HG03045 (cell line): ENCODE measurements at regions not wholly inside any gene's neighbourhood (a gene's known extent, or its start where the extent isn't known, plus 50 kb on each side); places are given as distances from the start of the nearest gene placed in this dataset.
"Not testable (repeated sequence)": the region's sequence is repeated elsewhere in the genome, so short reads cannot be mapped to it uniquely, and the experiment has no call there.

Experiments
- ATAC-seq: cut with Tn5 transposase; IDR thresholded peaks from one replicate; pipeline ENCODE4 v1.9.1; 2021; ENCODE audit warnings: mild to moderate bottlenecking, moderate library complexity; ENCODE audit not compliant: unreplicated experiment

DNA sequence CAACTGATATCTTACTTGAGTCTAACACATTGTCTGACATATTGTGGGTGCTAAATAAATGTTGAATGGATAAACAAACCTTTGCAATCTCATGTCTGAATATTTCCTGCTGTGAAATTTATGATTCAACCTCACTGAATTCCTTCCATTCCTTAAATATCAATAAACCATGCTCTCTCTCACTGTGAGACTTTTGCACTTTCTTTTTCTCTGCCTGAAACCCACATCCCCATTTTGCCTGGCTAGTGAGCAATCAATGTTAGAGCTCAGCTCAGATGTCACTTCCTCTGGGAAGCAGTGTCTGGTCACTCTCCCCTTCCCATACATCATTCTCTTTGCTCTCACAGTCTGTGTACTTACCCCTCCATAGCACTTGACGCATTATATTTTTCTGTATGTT is 383.7 kb upstream of the TRPC7 start:
- no peak for ATAC-seq

DNA sequence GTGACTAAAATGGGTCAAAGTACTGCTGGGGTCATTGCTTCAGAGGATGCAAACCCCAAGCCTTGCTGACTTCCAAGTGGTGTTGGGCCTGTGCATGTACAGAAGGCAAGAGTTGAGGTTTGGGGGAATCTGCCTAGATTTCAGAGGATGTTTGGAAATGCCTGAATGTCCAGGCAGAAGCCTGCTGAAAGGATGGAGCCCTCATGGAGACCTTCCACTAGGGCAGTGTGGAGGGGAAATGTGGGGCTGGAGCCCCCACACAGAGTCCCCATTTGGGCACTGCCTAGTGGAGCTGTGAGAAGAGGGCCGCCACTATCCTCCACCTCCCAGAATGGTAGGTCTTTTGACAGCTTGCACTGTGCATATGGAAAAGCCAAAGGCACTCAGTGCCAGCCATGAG is 377.7 kb upstream of the TRPC7 start:
- no peak for ATAC-seq

DNA sequence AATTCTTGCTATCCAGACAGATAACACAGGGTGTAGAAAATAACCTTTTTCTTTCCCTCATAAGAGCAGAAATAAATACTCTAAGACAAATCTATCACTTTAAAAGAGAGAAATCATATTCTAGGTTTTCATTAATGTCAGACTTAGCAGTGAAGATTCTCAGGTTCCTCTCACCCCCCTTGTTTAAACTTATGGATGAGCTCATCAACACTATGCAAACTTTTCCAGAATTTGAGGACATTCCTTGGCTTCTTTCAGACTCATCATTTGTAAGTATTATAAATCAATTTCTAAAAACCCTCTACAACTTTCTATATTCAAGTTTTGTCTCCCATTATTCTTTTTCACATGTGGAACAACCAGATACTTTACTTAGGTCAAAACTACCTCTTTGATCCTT is 374.9 kb upstream of the TRPC7 start:
- no peak for ATAC-seq

DNA sequence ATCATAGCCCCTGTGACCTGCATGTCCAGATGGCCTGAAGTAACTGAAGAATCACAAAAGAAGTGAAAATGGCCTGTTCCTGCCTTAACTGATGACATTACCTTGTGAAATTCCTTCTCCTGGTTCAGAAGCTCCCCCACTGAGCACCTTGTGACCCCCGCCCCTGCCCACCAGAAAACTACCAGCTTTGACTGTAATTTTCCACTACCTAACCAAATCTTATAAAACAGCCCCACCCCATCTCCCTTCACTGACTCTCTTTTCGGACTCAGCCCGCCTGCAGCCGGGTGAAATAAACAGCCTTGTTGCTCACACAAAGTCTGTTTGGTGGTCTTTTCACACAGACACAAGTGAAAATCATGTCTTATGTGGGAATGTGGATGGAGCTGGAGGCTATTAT is 373.9 kb upstream of the TRPC7 start:
- ATAC-seq: not testable (repeated sequence)

DNA sequence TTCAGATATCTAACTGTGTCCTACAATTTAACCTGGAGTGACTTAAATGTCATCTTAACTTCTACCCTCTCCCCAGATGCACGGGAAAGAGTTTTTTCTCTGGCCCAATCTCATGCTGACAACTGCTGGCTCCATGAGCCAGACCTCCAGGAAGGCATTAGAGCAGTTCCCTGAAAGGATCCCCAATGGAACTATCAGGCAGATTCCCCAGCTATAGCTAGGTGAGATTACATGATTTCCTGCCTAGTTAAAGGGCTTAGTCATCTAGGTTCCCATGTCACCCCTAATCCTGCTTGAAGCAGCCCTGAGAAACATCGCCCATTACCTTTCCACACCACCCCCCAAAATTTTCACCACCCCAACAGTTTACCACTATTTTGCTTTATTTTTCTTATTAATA is 373.5 kb upstream of the TRPC7 start:
- no peak for ATAC-seq

DNA sequence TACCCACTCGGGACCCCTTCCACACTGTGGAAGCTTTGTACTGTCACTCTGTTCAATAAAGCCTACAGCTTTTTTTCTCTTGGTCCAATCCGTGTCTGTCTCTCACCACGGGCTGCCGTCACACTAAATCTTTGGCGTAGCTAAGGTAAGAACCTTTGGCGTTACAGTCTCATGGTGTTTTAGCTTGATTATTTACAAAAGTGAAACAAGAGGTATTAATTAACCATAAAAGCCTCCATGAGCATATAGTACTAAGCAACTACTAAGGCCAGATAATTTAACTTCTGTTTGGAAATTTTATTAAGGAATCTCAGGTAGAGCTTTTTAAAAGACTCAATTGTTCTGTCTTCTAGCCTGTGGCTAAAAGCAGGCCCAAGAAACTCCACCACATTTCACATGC is 370.7 kb upstream of the TRPC7 start:
- ATAC-seq: no peak

DNA sequence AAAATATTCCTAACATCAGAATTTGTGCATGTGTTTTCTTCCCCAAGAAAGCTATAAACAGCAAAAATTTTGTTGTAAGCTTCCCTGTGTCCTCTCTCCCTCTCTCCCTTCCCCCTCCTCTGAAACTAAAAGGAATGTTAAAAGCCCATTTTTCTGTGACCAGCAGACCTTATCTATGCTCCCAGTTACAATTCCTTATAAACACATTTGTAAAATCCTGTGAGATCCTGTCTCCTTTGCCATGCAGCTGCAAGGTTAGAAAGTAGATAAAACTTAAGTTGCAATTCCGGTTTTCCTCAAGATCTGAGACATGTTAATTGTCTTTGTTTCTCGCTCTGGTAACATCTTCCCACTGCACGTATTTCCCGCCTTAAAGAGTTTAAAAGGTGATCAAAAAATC is 370.3 kb upstream of the TRPC7 start:
- not testable (repeated sequence) for ATAC-seq

DNA sequence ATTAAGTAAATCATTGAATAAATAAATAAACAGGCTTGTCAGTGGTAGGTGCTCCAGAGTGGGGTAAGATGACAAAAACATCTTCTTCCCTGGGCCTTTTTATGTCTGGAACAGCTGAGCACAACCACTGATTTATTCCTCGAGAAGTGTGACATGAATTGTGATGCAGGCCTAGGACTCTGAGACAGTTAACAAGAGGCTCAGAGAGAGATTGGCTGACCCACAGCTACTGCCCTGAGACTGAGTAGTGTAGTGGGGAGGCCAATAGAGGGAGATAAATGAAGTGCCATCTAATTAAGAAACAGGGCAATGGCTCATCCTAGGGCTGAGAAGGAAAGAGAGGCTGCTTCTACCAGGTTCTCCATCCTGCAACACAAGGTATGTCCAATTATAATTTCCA is 369.3 kb upstream of the TRPC7 start:
- ATAC-seq: no peak

DNA sequence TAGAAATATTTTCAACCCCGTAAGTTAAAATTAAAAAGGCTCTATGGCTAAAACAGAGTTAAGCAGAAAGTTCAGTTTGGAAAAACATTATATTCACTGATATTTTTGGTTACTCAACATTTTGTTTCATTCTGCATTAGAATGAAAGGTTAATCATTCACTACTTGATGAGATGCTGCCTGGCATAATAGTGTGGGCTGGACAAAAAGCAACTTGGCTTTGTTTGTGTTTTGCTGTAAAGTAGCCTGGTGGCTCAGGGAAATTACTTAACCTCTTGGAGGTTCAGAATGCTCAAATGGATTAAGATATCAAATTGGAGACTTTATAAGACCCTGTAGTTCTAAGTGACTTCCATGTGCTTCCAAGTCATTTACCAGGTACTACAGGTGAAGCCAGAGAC is 367.4 kb upstream of the TRPC7 start:
- no peak for ATAC-seq

DNA sequence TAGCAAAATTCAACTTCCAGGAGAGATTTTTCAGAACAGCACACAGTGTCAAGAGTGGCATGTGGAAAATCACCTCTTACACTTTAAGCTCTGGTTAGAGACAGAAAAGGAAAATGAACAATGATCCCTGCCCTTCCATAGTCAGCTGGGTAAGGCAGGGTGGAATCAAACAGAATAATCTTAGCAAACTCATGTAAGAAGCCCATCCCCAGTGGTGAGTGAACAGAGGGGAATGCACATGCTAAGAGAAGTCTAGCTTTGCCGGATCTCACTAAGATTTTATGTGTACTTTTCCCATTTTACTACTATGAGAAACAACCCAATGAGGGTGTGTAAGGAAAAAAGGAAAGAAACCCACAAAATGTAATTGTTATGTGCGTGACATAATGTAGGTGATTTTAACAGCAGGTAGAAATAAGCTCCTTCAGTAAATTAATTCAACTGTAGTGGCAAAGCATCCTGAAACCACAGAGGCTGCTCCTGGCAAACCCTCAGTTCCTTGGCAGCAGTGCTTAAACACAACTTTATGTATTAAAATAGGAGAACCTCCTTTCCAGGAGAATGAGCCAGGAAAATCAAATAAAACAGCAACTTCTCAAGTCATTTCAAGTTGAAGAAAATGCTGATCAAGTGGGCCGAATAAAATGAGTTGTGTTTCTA is 366.0 kb upstream of the TRPC7 start:
- no peak for ATAC-seq

DNA sequence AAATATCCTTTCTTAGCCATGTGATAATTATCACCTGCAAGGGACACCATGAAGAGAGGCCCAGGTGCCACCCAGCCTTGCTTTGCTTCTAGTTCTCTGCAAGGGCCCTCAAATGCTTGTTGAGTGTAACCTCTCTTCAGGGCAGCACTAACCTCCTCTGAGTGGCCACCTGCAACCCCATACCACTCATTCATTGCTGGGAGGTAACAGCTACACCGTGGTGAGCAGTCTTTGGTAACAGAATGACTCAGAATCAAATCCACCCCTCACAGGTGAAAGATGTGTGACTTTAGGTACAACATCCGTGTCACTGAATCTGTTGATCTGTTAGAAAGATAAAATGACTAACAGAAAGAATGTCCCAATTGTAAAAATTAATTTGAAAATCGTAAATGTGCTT is 365.1 kb upstream of the TRPC7 start:
- ATAC-seq: no peak

DNA sequence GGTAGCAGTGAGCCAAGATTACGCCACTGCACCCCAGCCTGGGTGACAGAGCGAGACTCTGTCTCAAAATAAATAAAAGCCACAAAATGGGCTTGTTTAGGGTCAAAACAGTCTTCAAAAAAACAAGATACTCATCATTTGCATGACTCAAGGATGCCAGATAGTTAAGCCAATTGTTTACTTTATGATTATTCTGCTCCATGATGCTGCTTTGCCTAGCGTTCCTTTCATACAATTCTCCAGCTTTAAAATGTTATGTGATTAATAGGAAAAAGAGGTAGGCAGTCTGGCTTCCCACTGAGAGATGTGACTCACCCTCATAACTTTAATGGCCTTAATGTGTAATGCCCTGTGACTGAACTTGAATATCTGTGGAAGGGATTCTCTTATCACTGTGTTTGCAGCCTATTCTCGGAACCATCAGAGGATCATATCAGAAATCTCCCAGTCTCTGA is 364.6 kb upstream of the TRPC7 start:
- ATAC-seq: no peak

DNA sequence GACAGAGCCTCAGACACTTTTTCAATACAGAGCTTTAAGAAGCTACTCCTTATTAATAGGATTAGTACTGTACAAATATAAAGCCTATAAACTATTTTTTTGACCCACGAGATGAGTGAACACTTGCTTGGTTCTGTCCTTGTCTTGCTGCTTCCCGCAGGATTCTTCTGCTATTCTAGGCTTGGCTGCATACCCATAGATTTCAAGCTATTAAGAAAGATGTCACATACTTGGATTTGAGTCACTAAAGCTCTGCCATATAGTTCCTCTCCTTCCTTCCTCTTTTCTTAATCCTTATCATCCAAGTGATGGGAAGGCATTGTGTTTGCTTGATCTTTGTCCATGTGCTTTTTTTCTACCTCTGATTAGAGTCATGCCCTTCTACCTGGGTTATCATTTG is 361.2 kb upstream of the TRPC7 start:
- ATAC-seq: no peak

DNA sequence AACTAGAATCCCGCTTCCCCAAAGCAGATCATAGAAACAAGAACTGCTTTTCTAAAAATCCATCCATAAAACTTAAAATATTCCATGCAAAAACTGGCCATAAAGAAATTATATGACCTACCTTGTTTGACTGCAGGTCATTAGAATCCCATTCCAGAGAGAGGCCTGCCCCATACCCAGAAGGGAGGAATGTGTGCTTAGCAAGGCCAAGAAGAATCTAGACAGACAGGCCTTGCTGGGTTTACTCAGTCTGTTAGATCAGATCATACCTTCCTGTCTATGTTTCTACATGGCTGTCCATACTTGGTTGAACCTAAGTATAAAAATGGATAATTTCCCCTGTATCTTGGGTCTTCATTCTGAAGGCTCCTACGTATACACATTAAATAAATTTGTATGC is 358.8 kb upstream of the TRPC7 start:
- ATAC-seq: no peak

DNA sequence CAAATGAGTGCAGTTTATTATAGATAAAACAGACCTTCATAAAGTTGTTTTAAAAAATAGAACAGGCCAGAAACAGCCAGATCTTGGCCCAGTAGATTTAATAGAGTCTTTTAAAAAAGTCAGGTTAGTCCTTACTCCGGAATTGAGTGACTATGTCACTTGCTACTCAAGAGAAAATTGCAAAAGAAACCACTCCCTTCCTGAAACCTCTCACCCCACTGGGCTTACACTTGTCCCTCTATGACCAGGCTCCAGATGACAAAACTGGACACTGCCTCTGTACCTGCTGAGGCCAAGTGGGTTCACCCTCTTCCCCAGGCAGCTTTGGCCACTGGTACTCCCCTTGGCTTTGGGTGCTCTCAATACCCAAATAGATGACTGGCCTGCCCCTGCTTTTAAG is 357.2 kb upstream of the TRPC7 start:
- ATAC-seq: no peak

DNA sequence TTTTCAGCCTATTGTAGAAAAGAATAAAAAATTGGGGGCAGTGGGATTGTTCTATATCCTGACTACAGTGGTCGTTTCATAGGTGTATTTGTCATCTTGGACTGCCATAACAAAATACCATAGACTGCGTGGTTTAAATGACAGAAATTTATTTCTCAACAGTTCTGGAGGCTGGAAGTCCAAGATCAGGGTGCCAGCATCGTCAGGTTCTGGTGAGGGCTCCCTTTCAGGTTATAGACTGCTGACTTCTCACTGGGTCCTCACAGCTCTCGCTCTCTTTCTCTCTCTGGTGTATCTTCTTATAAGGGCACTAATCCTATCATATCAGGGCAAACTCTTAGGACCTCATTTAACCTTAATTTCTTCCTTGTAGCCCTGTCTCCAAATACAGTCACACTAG is 356.7 kb upstream of the TRPC7 start:
- ATAC-seq: no peak

DNA sequence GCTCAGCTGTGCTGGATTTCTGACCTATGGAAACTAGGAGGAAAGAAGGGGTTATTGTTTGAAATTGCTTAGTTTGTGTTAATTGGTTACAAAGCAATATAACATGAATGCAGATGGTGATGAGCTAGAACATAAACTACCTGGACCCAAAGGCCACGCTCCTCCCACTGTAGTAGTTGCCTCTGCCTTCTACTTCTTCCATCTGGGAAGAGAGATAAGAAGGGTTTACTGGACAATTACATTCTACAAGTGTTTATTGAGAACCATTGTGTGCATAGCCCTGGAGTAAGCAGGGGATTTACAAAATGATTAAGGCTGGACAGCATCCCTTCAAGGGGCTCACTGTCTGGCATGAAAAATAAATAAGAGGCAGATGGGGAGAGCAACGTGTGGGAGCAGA is 355.3 kb upstream of the TRPC7 start:
- ATAC-seq: no peak

DNA sequence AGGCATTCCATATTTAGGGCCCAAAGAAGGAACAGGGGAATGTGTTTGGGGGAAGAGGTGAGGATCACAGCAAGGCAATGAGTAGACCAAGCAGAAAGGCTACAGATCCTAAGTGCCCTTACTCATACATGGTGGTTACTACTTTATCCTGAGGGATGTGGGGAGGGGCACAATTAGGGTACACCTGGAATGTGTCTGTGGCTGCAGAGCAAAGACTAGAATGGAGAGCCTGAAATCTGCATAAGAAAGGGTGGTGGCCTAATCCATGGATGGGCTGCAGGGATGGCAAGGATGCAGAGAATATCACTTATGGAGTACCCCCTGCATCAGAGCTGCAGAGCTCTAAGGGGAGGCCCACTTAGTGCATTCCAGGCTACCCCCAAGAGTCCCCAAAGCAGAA is 352.6 kb upstream of the TRPC7 start:
- ATAC-seq: no peak

DNA sequence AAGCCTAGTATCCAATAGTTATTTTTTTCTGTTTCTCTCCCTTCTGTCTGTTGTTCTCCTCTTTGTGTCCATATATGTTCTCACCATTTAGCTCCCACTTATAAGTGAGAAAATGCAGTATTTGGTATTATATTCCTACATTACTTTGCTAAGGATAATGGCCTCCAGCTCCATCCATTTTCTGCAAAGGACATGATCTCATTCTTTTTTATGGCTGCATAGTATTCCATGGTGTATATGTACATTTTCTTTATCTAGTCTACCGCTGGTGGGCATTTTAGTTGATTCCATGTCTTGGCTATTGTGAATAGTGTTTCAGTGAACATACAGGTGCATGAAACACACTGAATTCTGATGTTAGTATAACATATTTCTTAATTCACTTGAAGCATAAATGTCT is 348.9 kb upstream of the TRPC7 start:
- no peak for ATAC-seq

DNA sequence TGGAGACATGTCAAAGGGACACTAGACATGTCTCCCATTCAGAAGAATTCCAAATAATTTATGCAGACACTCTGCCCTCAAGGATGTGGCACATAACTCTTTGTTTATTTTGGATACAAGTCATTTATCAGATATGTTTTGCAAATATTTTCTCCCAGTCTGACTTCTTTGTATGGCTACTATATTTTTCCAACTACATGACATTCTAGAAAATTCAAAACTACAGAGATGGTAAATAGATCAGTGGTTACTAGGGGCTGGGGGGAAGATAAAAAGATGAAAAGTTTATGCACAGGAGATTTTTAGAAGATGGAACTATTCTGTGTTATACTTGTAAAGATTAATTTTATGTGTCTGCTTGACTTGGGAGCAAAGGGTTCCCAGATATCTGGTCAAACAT is 347.3 kb upstream of the TRPC7 start:
- ATAC-seq: no peak

DNA sequence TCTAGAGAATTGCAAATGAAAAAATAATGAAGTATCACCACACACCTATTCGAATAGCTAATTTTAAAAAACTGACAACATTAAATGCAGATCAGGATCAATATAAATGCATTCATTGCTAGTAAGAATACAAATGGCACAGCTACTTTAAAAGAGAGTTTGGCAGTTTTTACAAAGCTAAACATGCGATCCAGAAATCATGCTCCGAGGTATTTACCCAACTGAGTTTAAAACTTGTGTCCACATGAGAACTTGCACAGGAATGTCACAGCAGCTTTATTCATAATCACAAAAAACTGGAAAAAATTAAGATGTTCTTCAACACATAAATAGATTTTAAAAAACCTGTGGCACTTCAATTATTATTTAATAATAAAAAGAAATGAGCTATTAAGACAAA is 345.5 kb upstream of the TRPC7 start:
- ATAC-seq: no peak

DNA sequence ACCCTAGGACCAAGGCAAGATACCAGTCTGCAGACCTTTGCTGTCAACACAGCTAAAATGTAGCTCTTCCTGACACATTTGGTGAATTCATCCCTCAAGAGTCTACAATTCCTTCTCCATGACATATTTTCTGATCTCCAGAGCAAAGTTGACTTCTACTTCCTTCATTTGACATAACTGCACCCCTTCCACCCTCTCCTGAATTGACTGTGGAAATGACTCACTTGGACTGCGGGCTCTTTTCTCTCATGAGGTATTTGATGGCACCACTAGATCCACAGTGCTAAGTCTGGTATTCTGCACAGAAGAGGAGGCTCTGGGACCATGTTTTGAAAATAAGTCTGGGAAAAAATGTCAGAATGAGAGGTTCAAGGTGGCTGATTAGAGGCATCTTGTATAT is 338.4 kb upstream of the TRPC7 start:
- no peak for ATAC-seq

DNA sequence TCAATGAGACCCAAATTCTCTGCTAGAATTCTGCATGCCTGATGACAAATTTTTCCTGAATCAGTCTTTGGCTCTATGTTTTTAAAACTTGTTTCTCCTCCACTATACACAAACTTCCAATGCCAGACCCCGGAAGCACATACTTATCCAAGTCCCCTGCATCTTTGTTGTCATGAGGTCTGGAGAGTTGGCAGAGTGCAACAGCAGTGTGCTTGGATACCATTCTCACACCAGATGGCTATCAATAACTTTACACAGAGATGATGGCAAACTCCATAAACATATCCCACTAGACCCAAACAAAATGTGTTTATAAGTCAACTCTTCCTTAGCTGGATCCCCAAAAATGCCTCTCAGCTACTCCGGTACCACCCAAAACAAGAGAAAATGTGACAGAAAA is 337.7 kb upstream of the TRPC7 start:
- no peak for ATAC-seq

DNA sequence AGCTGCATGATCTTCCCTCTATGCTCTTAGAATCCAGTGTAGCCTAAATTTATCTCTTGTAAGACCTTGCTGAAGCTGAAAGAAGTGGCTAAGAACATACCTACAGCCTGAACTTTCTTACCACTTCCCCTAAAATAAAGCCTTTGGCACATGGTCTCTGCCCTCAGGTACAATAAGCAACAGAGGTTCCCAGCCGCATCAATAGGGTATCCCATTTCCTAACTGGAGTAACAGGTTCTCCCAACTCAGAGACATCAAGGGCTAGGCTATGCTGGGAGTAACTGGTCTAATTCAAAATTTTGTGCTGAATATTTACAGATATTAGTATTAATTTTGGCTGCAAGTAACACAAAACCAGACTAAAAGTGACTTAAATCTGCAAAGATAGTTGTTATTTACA is 335.8 kb upstream of the TRPC7 start:
- ATAC-seq: no peak
